GM06990 (cell line): ENCODE measurements at regions not wholly inside any gene's neighbourhood (a gene's known extent, or its start where the extent isn't known, plus 50 kb on each side); places are given as distances from the start of the nearest gene placed in this dataset.

Experiments
- DNase-seq: peaks from one replicate; pipeline ENCODE4 v3.0.0-alpha.2; 2011; ENCODE audit not compliant: insufficient read length; ENCODE audit errors: extremely low read depth
- H3K27me3 ChIP-seq: replicated peaks from 2 replicates; pipeline ENCODE4 v1.6.0; 2011; ENCODE audit warnings: low read length; ENCODE audit not compliant: control insufficient read depth, insufficient read depth
- H3K36me3 ChIP-seq: 2 replicates; pipeline ENCODE4 v1.5.1; 2011; ENCODE audit warnings: low read length; ENCODE audit not compliant: control insufficient read depth, insufficient read depth
- H3K4me3 ChIP-seq: replicated peaks from 2 replicates; pipeline ENCODE4 v1.5.1; 2011; ENCODE audit warnings: low read depth, mild to moderate bottlenecking, control low read depth, low read length
- CTCF ChIP-seq: IDR thresholded peaks from 2 replicates; pipeline ENCODE4 v1.5.1; 2011; ENCODE audit warnings: low read length, control low read depth, mild to moderate bottlenecking, inconsistent platforms; ENCODE audit not compliant: insufficient read depth, poor library complexity, severe bottlenecking

GRCh38 chr7:114242992-114243507 is 171.6 kb upstream of the FOXP2 start:
- H3K27me3 ChIP-seq = no peaks in the 10 kb centered on the region
- no peak for TF ChIP-seq CTCF
- no peak for DNase-seq
- H3K4me3 ChIP-seq = no peak overlapping the region
- no peaks in the 10 kb centered on the region for H3K36me3 ChIP-seq

GRCh38 chr7:114229246-114229645 is 185.4 kb upstream of the FOXP2 start:
- no peak for DNase-seq
- Histone ChIP-seq H3K27me3 (no peaks in the 10 kb centered on the region), H3K36me3 (no peaks in the 10 kb centered on the region), H3K4me3 (no peak overlapping the region)
- no peak for TF ChIP-seq CTCF

GRCh38 chr7:114225784-114226183 is 188.8 kb upstream of the FOXP2 start:
- Histone ChIP-seq H3K36me3 (no peaks in the 10 kb centered on the region), H3K27me3 (no peaks in the 10 kb centered on the region), H3K4me3 (no peak overlapping the region)
- TF ChIP-seq CTCF = no peak
- DNase-seq = no peak

- Histone ChIP-seq H3K4me3 (no peak overlapping the region), H3K27me3 (no peaks in the 10 kb centered on the region), H3K36me3 (no peaks in the 10 kb centered on the region)
- TF ChIP-seq CTCF = no peak
- no peak for DNase-seq
Observed at GRCh38 chr7:114218283-114218682, 196.3 kb upstream of the FOXP2 start.

- Histone ChIP-seq H3K27me3 (no peaks in the 10 kb centered on the region), H3K36me3 (no peaks in the 10 kb centered on the region), H3K4me3 (no peak overlapping the region)
- no peak for TF ChIP-seq CTCF
- DNase-seq = no peak
Observed at GRCh38 chr7:114217026-114217806, 197.4 kb upstream of the FOXP2 start.
